GM19025 (cell line): ENCODE measurements at regions not wholly inside any gene's neighbourhood (a gene's known extent, or its start where the extent isn't known, plus 50 kb on each side); places are given as distances from the start of the nearest gene placed in this dataset.
"Not testable (repeated sequence)": the region's sequence is repeated elsewhere in the genome, so short reads cannot be mapped to it uniquely, and the experiment has no call there.

Source experiments
- ATAC-seq: cut with Tn5 transposase; IDR thresholded peaks from one replicate; pipeline ENCODE4 v1.9.1; 2021; ENCODE audit warnings: mild to moderate bottlenecking, low read depth, moderate library complexity; ENCODE audit not compliant: unreplicated experiment

GRCh38 chr13:106107061-106107460, 428.4 kb downstream of the EFNB2 start:
- no peak for ATAC-seq

- no peak for ATAC-seq
These were observed 430.3 kb downstream of the EFNB2 start for GRCh38 chr13:106105153-106105552.

- no peak for ATAC-seq
These were observed 431.1 kb downstream of the EFNB2 start for GRCh38 chr13:106104281-106104901.

GRCh38 chr13:106103779-106104178, 431.7 kb downstream of the EFNB2 start:
- ATAC-seq = no peak

GRCh38 chr13:106102786-106103185, 432.7 kb downstream of the EFNB2 start:
- ATAC-seq = no peak

GRCh38 chr13:106101201-106101600, 434.3 kb downstream of the EFNB2 start:
- ATAC-seq = no peak

GRCh38 chr13:106100171-106100919, 435.1 kb downstream of the EFNB2 start:
- ATAC-seq = no peak

- no peak for ATAC-seq
These were observed 435.7 kb downstream of the EFNB2 start for GRCh38 chr13:106099765-106100164.

GRCh38 chr13:106098778-106099177, 436.7 kb downstream of the EFNB2 start:
- ATAC-seq = no peak

GRCh38 chr13:106096661-106097092, 438.8 kb downstream of the EFNB2 start:
- no peak for ATAC-seq

- no peak for ATAC-seq
These were observed 439.5 kb downstream of the EFNB2 start for GRCh38 chr13:106095919-106096318.

GRCh38 chr13:106095406-106095805, 440.1 kb downstream of the EFNB2 start:
- no peak for ATAC-seq

- ATAC-seq = no peak
These were observed 445.5 kb downstream of the EFNB2 start for GRCh38 chr13:106090001-106090400.

GRCh38 chr13:106089261-106089980, 446.0 kb downstream of the EFNB2 start:
- ATAC-seq = no peak

- no peak for ATAC-seq
These were observed 447.4 kb downstream of the EFNB2 start for GRCh38 chr13:106088085-106088484.

- no peak for ATAC-seq
These were observed 448.3 kb downstream of the EFNB2 start for GRCh38 chr13:106087201-106087600.

- ATAC-seq = peak; percentile 80
These were observed 451.7 kb downstream of the EFNB2 start for GRCh38 chr13:106083620-106084350.

- ATAC-seq = not testable (repeated sequence)
These were observed 454.2 kb downstream of the EFNB2 start for GRCh38 chr13:106081221-106081620.

- ATAC-seq = no peak
These were observed 457.3 kb downstream of the EFNB2 start for GRCh38 chr13:106078191-106078590.

- ATAC-seq = no peak
These were observed 458.4 kb downstream of the EFNB2 start for GRCh38 chr13:106077017-106077416.

GRCh38 chr13:106072014-106072413, 463.4 kb downstream of the EFNB2 start:
- ATAC-seq = no peak
